ENCODE measurements at regions not wholly inside any gene's neighbourhood (a gene's known extent, or its start where the extent isn't known, plus 50 kb on each side); places are given as distances from the start of the nearest gene placed in this dataset.

GRCh38 chr12:42705863-42706262, 116.3 kb upstream of the PRICKLE1 start:
- DNase-seq: no peak
- H3K36me3 ChIP-seq (replicated peaks in 1 of 2; ENCODE audit: control insufficient read depth in 1 of 2, insufficient read depth in 2 of 2, low read length in 2 of 2): no peaks in the 10 kb centered on the region
- no peak overlapping the region for H3K27ac ChIP-seq (ENCODE audit: low read depth in 1 of 2, low read length in 2 of 2)
- H3K4me1 ChIP-seq (ENCODE audit: control insufficient read depth in 1 of 2, insufficient read depth in 2 of 2, low read length in 2 of 2): peaks cover 6 to 11% of the 10 kb centered on the region in 2 donors
- intact Hi-C loops (cut with micrococcal nuclease): no loop called here
- no peak overlapping the region for H3K9ac ChIP-seq (ENCODE audit: insufficient read depth, low read length, poor library complexity, severe bottlenecking)
- H3K9me3 ChIP-seq (replicated peaks in 1 of 2; ENCODE audit: control insufficient read depth in 1 of 2, insufficient read depth in 1 of 2, low read length in 2 of 2): peaks cover 5 to 8% of the 10 kb centered on the region in 2 donors
- peaks cover 0 to 1% (median 0%) of the 10 kb centered on the region in 3 donors for H3K27me3 Mint-ChIP-seq (ENCODE audit: low read depth in 3 of 3)
- no peak overlapping the region for H3K4me3 Mint-ChIP-seq
- H3K4me1 Mint-ChIP-seq: peaks cover 1% of the 10 kb centered on the region
- WGBS (ENCODE audit: insufficient coverage): 47% methylated on average over 3 of the region's 4 CpGs
- no peak for TF ChIP-seq CTCF (IDR thresholded peaks at IDR 0.05)
- H3K36me3 Mint-ChIP-seq: no peaks in the 10 kb centered on the region
- no peaks in the 10 kb centered on the region for H3K27me3 ChIP-seq (ENCODE audit: control insufficient read depth in 2 of 2, insufficient read depth in 2 of 2, low read length in 2 of 2)
- no peak overlapping the region for H3K27ac Mint-ChIP-seq
- H3K4me3 ChIP-seq (replicated peaks in 1 of 3; ENCODE audit: low read depth in 2 of 3, low read length in 3 of 3): no peak overlapping the region
- no peak overlapping the region for H2AFZ ChIP-seq (ENCODE audit: insufficient read depth, low read depth, low read length, poor library complexity, severe bottlenecking)
- no peaks in the 10 kb centered on the region for H3K79me2 ChIP-seq (ENCODE audit: insufficient read depth, low read length)
- H3K9me3 Mint-ChIP-seq: peaks cover 2 to 21% (median 10%) of the 10 kb centered on the region in 7 donors
- H3K4me2 ChIP-seq (replicated peaks; ENCODE audit: extremely low read depth, low read length, poor library complexity, severe bottlenecking): no peak overlapping the region
- H4K20me1 ChIP-seq (ENCODE audit: insufficient read depth, low read length): no peaks in the 10 kb centered on the region

- DNase-seq: no peak
- Histone ChIP-seq H3K79me2 (ENCODE audit: insufficient read depth, low read length) (no peaks in the 10 kb centered on the region), H3K4me2 (replicated peaks; ENCODE audit: extremely low read depth, low read length, poor library complexity, severe bottlenecking) (no peak overlapping the region), H3K9me3 (replicated peaks in 1 of 2; ENCODE audit: control insufficient read depth in 1 of 2, insufficient read depth in 1 of 2, low read length in 2 of 2) (peaks cover 5 to 8% of the 10 kb centered on the region in 2 donors), H3K27ac (ENCODE audit: low read depth in 1 of 2, low read length in 2 of 2) (no peak overlapping the region), H4K20me1 (ENCODE audit: insufficient read depth, low read length) (no peaks in the 10 kb centered on the region), H3K9ac (ENCODE audit: insufficient read depth, low read length, poor library complexity, severe bottlenecking) (no peak overlapping the region), H3K27me3 (ENCODE audit: control insufficient read depth in 2 of 2, insufficient read depth in 2 of 2, low read length in 2 of 2) (no peaks in the 10 kb centered on the region), H3K36me3 (replicated peaks in 1 of 2; ENCODE audit: control insufficient read depth in 1 of 2, insufficient read depth in 2 of 2, low read length in 2 of 2) (no peaks in the 10 kb centered on the region), H2AFZ (ENCODE audit: insufficient read depth, low read depth, low read length, poor library complexity, severe bottlenecking) (no peak overlapping the region), H3K4me1 (ENCODE audit: control insufficient read depth in 1 of 2, insufficient read depth in 2 of 2, low read length in 2 of 2) (peaks cover 6 to 11% of the 10 kb centered on the region in 2 donors), H3K4me3 (replicated peaks in 1 of 3; ENCODE audit: low read depth in 2 of 3, low read length in 3 of 3) (no peak overlapping the region)
- H3K36me3 Mint-ChIP-seq: no peaks in the 10 kb centered on the region
- no peak overlapping the region for H3K27ac Mint-ChIP-seq
- no peak overlapping the region for H3K4me3 Mint-ChIP-seq
- TF ChIP-seq CTCF (IDR thresholded peaks at IDR 0.05): no peak
- no CpG with 5 or more reads among the region's 2 CpGs for WGBS (ENCODE audit: insufficient coverage)
- no peaks in the 10 kb centered on the region for H3K27me3 Mint-ChIP-seq (ENCODE audit: low read depth in 3 of 3)
- intact Hi-C loops (cut with micrococcal nuclease): no loop called here
- peaks cover 0 to 20% (median 11%) of the 10 kb centered on the region in 7 donors for H3K9me3 Mint-ChIP-seq
- no peaks in the 10 kb centered on the region for H3K4me1 Mint-ChIP-seq
Observed at GRCh38 chr12:42704810-42705401, 115.4 kb upstream of the PRICKLE1 start.
